Panc1 (cell line): ENCODE measurements at regions not wholly inside any gene's neighbourhood (a gene's known extent, or its start where the extent isn't known, plus 50 kb on each side); places are given as distances from the start of the nearest gene placed in this dataset.

Experiments used
- ATAC-seq: fragments of 200-7000 bp; cut with Tn5 transposase; 2 replicates; pipeline ENCODE4 v1.9.1; 2020; ENCODE audit warnings: mild to moderate bottlenecking, moderate library complexity
- BruUV-seq: library from RNA; stranded (reverse); fragments of 400-500 nt; replicated peaks from 2 replicates; lab custom pipeline; 2021; lab: Mats Ljungman, UMichigan
- CTCF ChIA-PET: fragments of 300-600 bp; sonication (Branson Sonifier 250); formaldehyde crosslinking; loops from one replicate; lab custom pipeline; 2022; ENCODE audit warnings: antibody characterized with exemption; lab: Charles Lee
- POLR2A ChIA-PET: fragments of 300-600 bp; sonication (Branson Sonifier 250); formaldehyde crosslinking; loops from one replicate; lab custom pipeline; 2022; ENCODE audit warnings: antibody characterized with exemption; lab: Charles Lee
- DNase-seq: peaks from one replicate; pipeline ENCODE4 v3.0.0-alpha.2; 2010; ENCODE audit warnings: low read depth, low spot score
- H3K27ac ChIP-seq: 2 replicates; pipeline ENCODE4 v1.5.1; 2011; ENCODE audit warnings: mild to moderate bottlenecking, low read length, inconsistent platforms
- H3K27me3 ChIP-seq: fragments of 200-500 bp; sonication (Bioruptor generic); 2 replicates; pipeline ENCODE4 v1.6.0; 2014; ENCODE audit warnings: low read length, inconsistent platforms; ENCODE audit not compliant: control insufficient read depth, insufficient read depth
- H3K36me3 ChIP-seq: fragments of 200-500 bp; sonication (Bioruptor generic); 2 replicates; pipeline ENCODE4 v1.5.1; 2014; ENCODE audit warnings: inconsistent platforms, mild to moderate bottlenecking, low read length, moderate library complexity; ENCODE audit not compliant: control insufficient read depth, insufficient read depth
- H3K4me1 ChIP-seq: 2 replicates; pipeline ENCODE4 v1.5.1; 2011; ENCODE audit warnings: inconsistent platforms, mild to moderate bottlenecking, low read length, moderate library complexity; ENCODE audit not compliant: control insufficient read depth, insufficient read depth
- H3K4me3 ChIP-seq, 2 experiments: 2 replicates each; pipeline ENCODE4 v1.5.1; 2011 to 2012; ENCODE audit warnings: low read depth in 2 of 2, low read length in 2 of 2, mild to moderate bottlenecking in 2 of 2, inconsistent platforms in 1 of 2, moderate library complexity in 1 of 2
- H3K9me3 ChIP-seq: fragments of 200-500 bp; sonication (Bioruptor generic); 2 replicates; pipeline ENCODE4 v1.5.1; 2014; ENCODE audit warnings: low read depth, mild to moderate bottlenecking, inconsistent platforms, low read length, moderate library complexity; ENCODE audit not compliant: control insufficient read depth, insufficient read depth
- CTCF ChIP-seq: fragments of 450-650 bp; IDR thresholded peaks from 2 replicates; pipeline ENCODE4 v1.5.1; 2017; ENCODE audit warnings: mild to moderate bottlenecking
- POLR2AphosphoS5 ChIP-seq: IDR thresholded peaks from 2 replicates; pipeline ENCODE4 v1.6.1; 2012; ENCODE audit warnings: mild to moderate bottlenecking, low read depth, low read length, moderate library complexity
- REST ChIP-seq, 2 experiments: IDR thresholded peaks; 2 replicates each; pipeline ENCODE4 v1.6.1; 2011 to 2012; ENCODE audit warnings: low read depth in 2 of 2, control low read depth in 1 of 2, low read length in 1 of 2, mild to moderate bottlenecking in 1 of 2, moderate library complexity in 1 of 2; ENCODE audit not compliant: insufficient read depth in 1 of 2
- SIN3A ChIP-seq: IDR thresholded peaks from 2 replicates; pipeline ENCODE4 v1.6.1; 2012; ENCODE audit warnings: low read depth, mild to moderate bottlenecking, low read length, moderate library complexity, borderline replicate concordance; ENCODE audit not compliant: insufficient read depth
- TCF7L2 ChIP-seq: IDR thresholded peaks from 2 replicates; pipeline ENCODE4 v1.6.1; 2011; ENCODE audit warnings: mild to moderate bottlenecking, low read depth, low read length, inconsistent platforms
- in situ Hi-C: cut with HindIII; loops from 2 replicates; pipeline ENCODE4 v1.10.0; 2016; ENCODE audit warnings: low sequenced_read_pairs, low pct_unique_long_range_greater_than_20kb
- intact Hi-C: fragments of 100-400 bp; cut with micrococcal nuclease; formaldehyde crosslinking; loops from one replicate; pipeline ENCODE4 v1.10.0; 2022; ENCODE audit not compliant: unreplicated experiment

- TF ChIP-seq CTCF (no peak), REST (IDR thresholded peaks at IDR 0.05; ENCODE audit: insufficient read depth in 1 of 2, low read depth in 2 of 2, low read length in 1 of 2) (no peak), TCF7L2 (no peak), SIN3A (no peak), POLR2AphosphoS5 (no peak)
- ATAC-seq (no peak), DNase-seq (no peak)
- in situ Hi-C loops (no loop called here), intact Hi-C loops (no loop called here)
- Histone ChIP-seq H3K4me1 (no peaks in the 10 kb centered on the region), H3K27me3 (no peaks in the 10 kb centered on the region), H3K36me3 (no peaks in the 10 kb centered on the region), H3K9me3 (no peaks in the 10 kb centered on the region), H3K27ac (no peak overlapping the region), H3K4me3 (no peak overlapping the region)
- POLR2A ChIA-PET = interaction anchor here (0.6 kb wide), 1 partner anchor 318 kb away, joined by 3 read pairs; no protein-coding TSS in a partner anchor
- CTCF ChIA-PET = interaction anchor here (0.7 kb wide), 1 partner anchor 27 kb away, joined by 5 read pairs; no protein-coding TSS in a partner anchor
- no TSS peak for BruUV-seq
These were observed 73.0 kb upstream of the MRPS6 start for GRCh38 chr21:34000375-34000774.

GRCh38 chr21:33998809-33999208 is 74.6 kb upstream of the MRPS6 start:
- H3K27ac ChIP-seq = no peak overlapping the region
- H3K9me3 ChIP-seq = no peaks in the 10 kb centered on the region
- H3K27me3 ChIP-seq = no peaks in the 10 kb centered on the region
- intact Hi-C loops = no loop called here
- POLR2A ChIA-PET = no interaction called here
- in situ Hi-C loops = no loop called here
- no peak for TF ChIP-seq TCF7L2
- TF ChIP-seq CTCF = no peak
- no peak for TF ChIP-seq POLR2AphosphoS5
- no peak for TF ChIP-seq SIN3A
- TF ChIP-seq REST (IDR thresholded peaks at IDR 0.05; ENCODE audit: insufficient read depth in 1 of 2, low read depth in 2 of 2, low read length in 1 of 2) = no peak
- ATAC-seq = no peak
- H3K4me1 ChIP-seq = no peaks in the 10 kb centered on the region
- H3K36me3 ChIP-seq = no peaks in the 10 kb centered on the region
- H3K4me3 ChIP-seq = no peak overlapping the region
- CTCF ChIA-PET = no interaction called here
- no TSS peak for BruUV-seq
- no peak for DNase-seq
